Effector memory CD8-positive, alpha-beta T cell (primary cell): ENCODE measurements at regions not wholly inside any gene's neighbourhood (a gene's known extent, or its start where the extent isn't known, plus 50 kb on each side); places are given as distances from the start of the nearest gene placed in this dataset.

Experiments
- ATAC-seq: fragments of 150-1000 bp; cut with Tn5 transposase; replicated peaks from 2 replicates; pipeline ENCODE4 v1.10.0; 2021; ENCODE audit warnings: mild to moderate bottlenecking, moderate library complexity
- DNase-seq, 3 experiments: peaks; one replicate each; pipeline ENCODE4 v3.0.0; 2021
- H3K27ac Mint-ChIP-seq, 2 donors: one replicate each; pipeline ENCODE4 v1.8.0; 2022; ENCODE audit warnings: mild to moderate bottlenecking in 2 of 2, mixed read lengths in 2 of 2, moderate library complexity in 2 of 2
- H3K27me3 Mint-ChIP-seq, 2 donors: one replicate each; pipeline ENCODE4 v1.8.0; 2022; ENCODE audit warnings: mixed read lengths in 2 of 2
- H3K36me3 Mint-ChIP-seq: one replicate; pipeline ENCODE4 v1.8.0; 2022; ENCODE audit warnings: mild to moderate bottlenecking, moderate library complexity, mixed read lengths; ENCODE audit not compliant: insufficient read depth
- H3K4me1 Mint-ChIP-seq, 2 donors: one replicate each; pipeline ENCODE4 v1.8.0; 2022; ENCODE audit warnings: low read depth in 2 of 2, mixed read lengths in 2 of 2
- H3K4me3 Mint-ChIP-seq, 2 donors: one replicate each; pipeline ENCODE4 v1.8.0; 2022; ENCODE audit warnings: mild to moderate bottlenecking in 2 of 2, mixed read lengths in 2 of 2, moderate library complexity in 2 of 2
- H3K9me3 Mint-ChIP-seq, 2 donors: one replicate each; pipeline ENCODE4 v1.8.0; 2022; ENCODE audit warnings: mixed read lengths in 2 of 2

DNA sequence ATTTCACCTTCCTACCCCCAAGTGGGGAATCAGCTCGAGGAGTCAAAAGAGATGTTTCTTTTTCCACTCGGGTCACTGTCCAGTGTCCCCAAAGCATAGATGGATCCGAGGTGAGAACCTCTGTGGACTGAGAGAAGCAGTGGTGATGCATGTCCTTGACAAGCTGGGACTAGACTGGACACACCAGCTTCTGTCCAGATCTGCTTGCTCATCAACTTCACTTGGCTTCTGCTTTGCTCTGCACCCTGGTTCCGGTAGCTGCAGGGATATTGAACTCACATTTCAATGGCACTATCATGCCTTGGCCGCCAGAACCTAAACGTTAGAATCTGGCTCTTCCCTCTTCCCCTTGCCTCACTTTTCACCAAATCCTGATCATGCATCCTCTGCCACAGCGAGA is 50.3 kb upstream of the CXCL12 start:
- Mint-ChIP-seq H3K4me3 (no peak overlapping the region), H3K36me3 (no peaks in the 10 kb centered on the region), H3K4me1 (no peaks in the 10 kb centered on the region), H3K27me3 (peaks cover 14 to 39% of the 10 kb centered on the region in 2 donors), H3K9me3 (peaks cover 6 to 18% of the 10 kb centered on the region in 2 donors), H3K27ac (no peak overlapping the region)
- ATAC-seq (no peak), DNase-seq (no peak)

- Mint-ChIP-seq H3K36me3 (no peaks in the 10 kb centered on the region), H3K27me3 (peaks cover 20 to 46% of the 10 kb centered on the region in 2 donors), H3K4me1 (no peaks in the 10 kb centered on the region), H3K27ac (no peak overlapping the region), H3K4me3 (no peak overlapping the region), H3K9me3 (peaks cover 8 to 10% of the 10 kb centered on the region in 2 donors)
- DNase-seq: no peak
- ATAC-seq: no peak
Measured at GRCh38 chr10:44436240-44436639, 51.3 kb upstream of the CXCL12 start.

GRCh38 chr10:44437840-44438511 is 53.1 kb upstream of the CXCL12 start:
- Mint-ChIP-seq H3K4me3 (no peak overlapping the region), H3K9me3 (peaks cover 0 to 11% of the 10 kb centered on the region in 2 donors), H3K27me3 (peaks cover 20 to 46% of the 10 kb centered on the region in 2 donors), H3K36me3 (no peaks in the 10 kb centered on the region), H3K4me1 (no peaks in the 10 kb centered on the region), H3K27ac (no peak overlapping the region)
- DNase-seq: no peak
- no peak for ATAC-seq

GRCh38 chr10:44439239-44439957 is 54.5 kb upstream of the CXCL12 start:
- peaks cover 0 to 12% of the 10 kb centered on the region in 2 donors for H3K9me3 Mint-ChIP-seq
- DNase-seq: no peak
- peaks cover 20 to 41% of the 10 kb centered on the region in 2 donors for H3K27me3 Mint-ChIP-seq
- no peaks in the 10 kb centered on the region for H3K4me1 Mint-ChIP-seq
- ATAC-seq: no peak
- H3K36me3 Mint-ChIP-seq: no peaks in the 10 kb centered on the region
- H3K4me3 Mint-ChIP-seq: no peak overlapping the region
- no peak overlapping the region for H3K27ac Mint-ChIP-seq

DNA sequence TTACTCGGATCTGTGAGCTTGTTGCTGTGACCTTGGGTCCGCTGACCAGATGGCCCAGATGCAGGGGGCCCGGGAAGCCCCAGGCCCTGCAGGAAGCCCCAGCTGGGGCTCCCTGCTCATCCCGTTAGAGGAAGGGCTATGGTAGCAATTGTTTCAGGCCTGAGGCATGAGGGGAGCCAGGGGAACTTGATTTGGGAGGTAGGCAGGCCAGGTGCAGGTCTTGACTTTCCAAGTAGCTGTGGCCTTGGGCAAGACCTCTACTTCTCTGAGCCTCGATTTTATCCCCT is 55.0 kb upstream of the CXCL12 start:
- no peak for DNase-seq
- H3K36me3 Mint-ChIP-seq: no peaks in the 10 kb centered on the region
- no peaks in the 10 kb centered on the region for H3K4me1 Mint-ChIP-seq
- H3K9me3 Mint-ChIP-seq: peaks cover 0 to 10% of the 10 kb centered on the region in 2 donors
- H3K27ac Mint-ChIP-seq: no peak overlapping the region
- no peak for ATAC-seq
- H3K27me3 Mint-ChIP-seq: peaks cover 20 to 37% of the 10 kb centered on the region in 2 donors
- no peak overlapping the region for H3K4me3 Mint-ChIP-seq

- Mint-ChIP-seq H3K27ac (no peak overlapping the region), H3K27me3 (peaks cover 9 to 15% of the 10 kb centered on the region in 2 donors), H3K4me3 (no peak overlapping the region), H3K4me1 (no peaks in the 10 kb centered on the region), H3K36me3 (no peaks in the 10 kb centered on the region), H3K9me3 (peaks cover 4 to 8% of the 10 kb centered on the region in 2 donors)
- no peak for ATAC-seq
- DNase-seq: no peak
Measured at GRCh38 chr10:44457259-44457658, 72.4 kb upstream of the CXCL12 start.

GRCh38 chr10:44458671-44459413 is 73.9 kb upstream of the CXCL12 start:
- H3K4me1 Mint-ChIP-seq: no peaks in the 10 kb centered on the region
- H3K27me3 Mint-ChIP-seq: peaks cover 16 to 21% of the 10 kb centered on the region in 2 donors
- H3K4me3 Mint-ChIP-seq: no peak overlapping the region
- peaks cover 4 to 11% of the 10 kb centered on the region in 2 donors for H3K9me3 Mint-ChIP-seq
- no peak for DNase-seq
- no peak for ATAC-seq
- H3K27ac Mint-ChIP-seq: no peak overlapping the region
- no peaks in the 10 kb centered on the region for H3K36me3 Mint-ChIP-seq

DNA sequence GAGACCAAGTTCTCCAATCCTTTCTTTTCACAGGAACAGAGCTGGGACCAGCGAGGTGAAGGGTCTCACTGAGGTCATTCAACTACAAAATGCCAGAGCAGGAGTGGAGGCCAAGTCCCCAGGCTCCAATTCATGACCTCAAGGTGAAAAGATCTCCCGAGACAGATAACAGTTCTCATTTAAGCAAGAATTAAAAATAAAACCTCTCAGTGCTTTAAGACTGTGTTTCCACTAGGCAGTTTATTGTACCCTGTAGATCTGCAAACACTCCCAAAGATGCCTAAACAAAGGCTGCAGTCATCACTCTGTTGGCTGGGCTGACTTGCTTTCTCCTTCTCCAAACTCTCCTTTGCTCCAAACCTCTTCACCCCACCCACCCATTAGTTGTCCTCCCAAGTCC is 74.8 kb upstream of the CXCL12 start:
- Mint-ChIP-seq H3K36me3 (no peaks in the 10 kb centered on the region), H3K27me3 (peaks cover 16 to 24% of the 10 kb centered on the region in 2 donors), H3K4me3 (no peak overlapping the region), H3K27ac (no peak overlapping the region), H3K4me1 (no peaks in the 10 kb centered on the region), H3K9me3 (peaks cover 4 to 11% of the 10 kb centered on the region in 2 donors)
- no peak for DNase-seq
- no peak for ATAC-seq

DNA sequence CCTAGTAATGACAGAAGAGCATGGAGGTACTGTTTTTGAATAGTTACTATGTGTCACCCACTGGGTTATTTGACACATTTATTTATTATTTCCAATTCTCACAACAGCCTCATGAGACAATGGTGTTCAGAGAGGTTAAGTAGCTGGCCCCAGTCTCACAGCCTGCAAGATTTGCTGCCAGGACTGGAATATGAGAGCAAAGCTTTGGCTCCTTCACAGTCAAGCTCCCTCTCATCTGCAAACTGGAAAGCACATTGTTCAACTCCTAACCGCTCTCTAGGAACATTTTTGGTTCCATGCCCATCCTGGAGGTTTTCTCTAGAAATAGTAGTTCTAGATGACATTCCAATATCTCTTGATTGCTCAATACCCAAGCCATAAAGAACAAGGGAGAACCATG is 75.5 kb upstream of the CXCL12 start:
- Mint-ChIP-seq H3K4me1 (no peaks in the 10 kb centered on the region), H3K9me3 (peaks cover 4 to 11% of the 10 kb centered on the region in 2 donors), H3K27ac (no peak overlapping the region), H3K36me3 (no peaks in the 10 kb centered on the region), H3K27me3 (peaks cover 16 to 24% of the 10 kb centered on the region in 2 donors), H3K4me3 (no peak overlapping the region)
- no peak for DNase-seq
- no peak for ATAC-seq

- Mint-ChIP-seq H3K4me3 (no peak overlapping the region), H3K27me3 (peaks cover 19 to 29% of the 10 kb centered on the region in 2 donors), H3K9me3 (peaks cover 2 to 11% of the 10 kb centered on the region in 2 donors), H3K4me1 (no peaks in the 10 kb centered on the region), H3K36me3 (no peaks in the 10 kb centered on the region), H3K27ac (no peak overlapping the region)
- DNase-seq (no peak), ATAC-seq (no peak)
Measured at GRCh38 chr10:44462338-44462914, 77.5 kb upstream of the CXCL12 start.

DNA sequence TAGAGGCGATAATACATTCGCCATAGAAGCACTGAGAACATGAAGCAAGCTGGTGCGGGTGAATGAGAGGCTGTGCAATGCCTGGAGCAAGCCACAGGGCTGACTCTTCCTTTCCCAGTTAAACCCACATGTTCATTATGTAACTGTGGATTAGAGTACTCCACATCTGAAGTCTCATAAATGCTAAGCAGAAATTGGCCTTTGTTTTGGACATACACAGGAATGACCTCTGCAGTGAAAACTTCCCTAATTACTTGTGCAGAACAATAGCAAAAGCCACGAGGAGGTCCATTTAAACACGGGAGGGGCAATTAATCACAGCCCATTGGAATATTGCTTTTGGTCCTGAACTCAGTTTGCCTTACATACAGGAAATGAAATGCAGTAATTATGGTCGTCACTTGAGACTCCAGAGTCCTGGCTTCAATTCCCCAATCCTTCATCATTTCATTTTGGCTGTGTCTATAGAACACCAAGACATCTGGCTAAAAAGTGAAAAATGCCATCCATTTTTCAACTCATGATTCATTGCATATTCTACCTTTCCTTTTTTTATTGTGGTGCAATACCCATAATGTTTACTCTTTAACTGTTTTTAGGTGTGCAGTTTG is 78.7 kb upstream of the CXCL12 start:
- H3K27ac Mint-ChIP-seq: no peak overlapping the region
- H3K9me3 Mint-ChIP-seq: peaks cover 0 to 11% of the 10 kb centered on the region in 2 donors
- H3K36me3 Mint-ChIP-seq: no peaks in the 10 kb centered on the region
- DNase-seq (no peak), ATAC-seq (no peak)
- H3K4me1 Mint-ChIP-seq: no peaks in the 10 kb centered on the region
- no peak overlapping the region for H3K4me3 Mint-ChIP-seq
- peaks cover 19 to 34% of the 10 kb centered on the region in 2 donors for H3K27me3 Mint-ChIP-seq

DNA sequence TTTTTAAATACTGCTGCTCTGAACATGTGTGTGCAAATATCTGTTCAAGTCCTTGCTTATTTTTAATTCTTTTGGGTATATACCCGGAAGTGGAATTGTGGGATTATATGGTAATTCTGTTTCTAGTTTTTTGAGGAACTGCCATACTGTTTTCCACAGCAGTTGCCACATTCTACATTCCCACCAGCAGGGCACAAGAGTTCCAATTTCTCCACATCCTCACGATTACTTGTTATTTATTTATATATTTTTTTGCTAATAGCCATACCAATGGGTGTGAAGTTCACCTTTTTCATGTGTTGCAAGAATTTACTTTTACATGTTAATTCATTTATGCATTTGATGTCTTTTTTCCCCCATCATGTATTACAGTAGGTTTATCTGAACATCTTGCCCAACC is 79.6 kb upstream of the CXCL12 start:
- ATAC-seq (no peak), DNase-seq (no peak)
- no peaks in the 10 kb centered on the region for H3K36me3 Mint-ChIP-seq
- no peak overlapping the region for H3K27ac Mint-ChIP-seq
- H3K4me1 Mint-ChIP-seq: peaks cover 0 to under 1% of the 10 kb centered on the region in 2 donors
- peaks cover 19 to 34% of the 10 kb centered on the region in 2 donors for H3K27me3 Mint-ChIP-seq
- no peak overlapping the region for H3K4me3 Mint-ChIP-seq
- H3K9me3 Mint-ChIP-seq: peaks cover 0 to 14% of the 10 kb centered on the region in 2 donors

DNA sequence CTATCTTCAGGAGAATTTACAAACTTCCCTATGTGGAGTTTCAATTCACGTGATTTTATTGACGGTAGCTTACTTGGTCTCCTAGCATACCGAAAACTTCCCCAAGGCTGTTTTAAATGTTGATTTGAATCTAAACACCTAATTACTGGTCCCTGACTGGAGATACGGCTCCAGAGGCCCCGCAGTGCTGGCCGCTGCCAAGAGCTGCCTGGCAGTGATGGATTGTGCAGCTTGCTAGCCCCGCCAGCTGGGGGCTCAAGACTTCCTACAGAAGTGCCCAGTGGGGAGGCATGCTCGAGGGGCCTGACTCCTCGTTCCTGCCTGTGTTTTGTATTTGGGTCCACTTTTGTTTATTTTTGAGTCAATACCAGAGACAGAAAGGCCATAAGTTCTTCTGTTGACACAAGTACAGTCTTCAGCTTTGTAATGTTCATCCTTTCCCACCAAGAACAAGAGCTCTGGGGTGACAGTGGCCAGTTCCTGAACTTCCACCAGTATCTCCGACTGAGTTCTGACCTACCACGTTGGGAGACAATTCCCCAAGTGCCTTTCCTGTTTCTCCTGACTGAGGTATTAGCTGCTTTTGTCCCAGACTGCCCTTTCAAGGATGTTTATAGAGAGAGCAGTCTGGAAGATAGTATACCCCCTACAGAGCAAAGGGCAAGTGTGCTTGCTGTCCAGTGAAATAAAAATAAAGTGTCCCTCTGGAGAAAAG is 80.7 kb upstream of the CXCL12 start:
- peaks cover 19 to 34% of the 10 kb centered on the region in 2 donors for H3K27me3 Mint-ChIP-seq
- no peaks in the 10 kb centered on the region for H3K36me3 Mint-ChIP-seq
- no peak overlapping the region for H3K4me3 Mint-ChIP-seq
- no peak overlapping the region for H3K27ac Mint-ChIP-seq
- DNase-seq (no peak), ATAC-seq (no peak)
- peaks cover 0 to 17% of the 10 kb centered on the region in 2 donors for H3K9me3 Mint-ChIP-seq
- peaks cover 0 to 1% of the 10 kb centered on the region in 2 donors for H3K4me1 Mint-ChIP-seq
